OCI-LY3 (cell line): ENCODE measurements at regions not wholly inside any gene's neighbourhood (a gene's known extent, or its start where the extent isn't known, plus 50 kb on each side); places are given as distances from the start of the nearest gene placed in this dataset.

Experiments used
- H2AFZ ChIP-seq: fragments of 200-600, 300-600 bp; shearing (Covaris generic); 2 replicates; pipeline ENCODE4 v1.6.0; 2014; ENCODE audit warnings: antibody characterized with exemption, low read depth, low read length
- H3K27ac ChIP-seq: fragments of 200-600, 300-600 bp; sonication (generic); 2 replicates; pipeline ENCODE4 v1.5.1; 2014; ENCODE audit warnings: mild to moderate bottlenecking, low read length, moderate library complexity, mixed read lengths
- H3K27me3 ChIP-seq: fragments of 200-600, 300-600 bp; sonication (generic); 2 replicates; pipeline ENCODE4 v1.6.1; 2014; ENCODE audit warnings: low read depth, low read length, mixed read lengths
- H3K36me3 ChIP-seq: fragments of 200-600, 300-600 bp; sonication (generic); replicated peaks from 2 replicates; pipeline ENCODE3; 2014; ENCODE audit warnings: low read depth, low read length, mixed read lengths
- H3K4me1 ChIP-seq: fragments of 300-600, 200-600 bp; sonication (generic); 2 replicates; pipeline ENCODE4 v1.6.1; 2014; ENCODE audit warnings: low read length, mixed read lengths
- H3K4me2 ChIP-seq: fragments of 200-600, 300-600 bp; sonication (generic); 2 replicates; pipeline ENCODE4 v1.6.1; 2014; ENCODE audit warnings: low read length, mixed read lengths
- H3K4me3 ChIP-seq: fragments of 300-600, 200-600 bp; sonication (generic); 2 replicates; pipeline ENCODE4 v1.5.1; 2014; ENCODE audit warnings: antibody characterized with exemption, mild to moderate bottlenecking, low read length, moderate library complexity
- H3K79me2 ChIP-seq: fragments of 300-600, 200-600 bp; shearing (Covaris generic); 2 replicates; pipeline ENCODE4 v1.6.1; 2014; ENCODE audit warnings: mild to moderate bottlenecking, low read length, mixed read lengths
- H3K9ac ChIP-seq: fragments of 300-600, 200-600 bp; shearing (Covaris generic); 2 replicates; pipeline ENCODE4 v1.6.0; 2014; ENCODE audit warnings: mild to moderate bottlenecking, low read length, moderate library complexity
- H3K9me3 ChIP-seq: fragments of 200-600, 300-600 bp; shearing (Covaris generic); 2 replicates; pipeline ENCODE4 v1.6.1; 2014; ENCODE audit warnings: low read length, mixed read lengths; ENCODE audit not compliant: insufficient read depth
- H4K20me1 ChIP-seq: fragments of 200-600, 300-600 bp; sonication (generic); 2 replicates; pipeline ENCODE4 v1.6.1; 2016; ENCODE audit warnings: low read length, mixed read lengths; ENCODE audit not compliant: insufficient read depth
- EZH2phosphoT487 ChIP-seq: fragments of 200-600 bp; shearing (Covaris generic); IDR thresholded peaks from 2 replicates; pipeline ENCODE4 v1.6.1; 2018; ENCODE audit warnings: antibody characterized with exemption, mixed run types, low read depth
- TF ChIP-seq, protein P1 (sequence below): fragments of 200-600, 300-600 bp; sonication (generic); IDR thresholded peaks from 2 replicates; pipeline ENCODE4 v1.5.1; 2014; ENCODE audit warnings: antibody characterized with exemption, low read length, low read depth

- no peak overlapping the region for H3K4me3 ChIP-seq
- no peaks in the 10 kb centered on the region for H3K9me3 ChIP-seq
- H3K27ac ChIP-seq = no peak overlapping the region
- no peaks in the 10 kb centered on the region for H3K4me1 ChIP-seq
- H3K27me3 ChIP-seq = peaks cover 57% of the 10 kb centered on the region
- no peak overlapping the region for H3K9ac ChIP-seq
- H3K4me2 ChIP-seq = no peak overlapping the region
- no peaks in the 10 kb centered on the region for H3K79me2 ChIP-seq
- no peak overlapping the region for H2AFZ ChIP-seq
- no peak for TF ChIP-seq EZH2phosphoT487
- TF ChIP-seq, protein P1, sequence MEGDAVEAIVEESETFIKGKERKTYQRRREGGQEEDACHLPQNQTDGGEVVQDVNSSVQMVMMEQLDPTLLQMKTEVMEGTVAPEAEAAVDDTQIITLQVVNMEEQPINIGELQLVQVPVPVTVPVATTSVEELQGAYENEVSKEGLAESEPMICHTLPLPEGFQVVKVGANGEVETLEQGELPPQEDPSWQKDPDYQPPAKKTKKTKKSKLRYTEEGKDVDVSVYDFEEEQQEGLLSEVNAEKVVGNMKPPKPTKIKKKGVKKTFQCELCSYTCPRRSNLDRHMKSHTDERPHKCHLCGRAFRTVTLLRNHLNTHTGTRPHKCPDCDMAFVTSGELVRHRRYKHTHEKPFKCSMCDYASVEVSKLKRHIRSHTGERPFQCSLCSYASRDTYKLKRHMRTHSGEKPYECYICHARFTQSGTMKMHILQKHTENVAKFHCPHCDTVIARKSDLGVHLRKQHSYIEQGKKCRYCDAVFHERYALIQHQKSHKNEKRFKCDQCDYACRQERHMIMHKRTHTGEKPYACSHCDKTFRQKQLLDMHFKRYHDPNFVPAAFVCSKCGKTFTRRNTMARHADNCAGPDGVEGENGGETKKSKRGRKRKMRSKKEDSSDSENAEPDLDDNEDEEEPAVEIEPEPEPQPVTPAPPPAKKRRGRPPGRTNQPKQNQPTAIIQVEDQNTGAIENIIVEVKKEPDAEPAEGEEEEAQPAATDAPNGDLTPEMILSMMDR = no peak
- no peaks in the 10 kb centered on the region for H4K20me1 ChIP-seq
- H3K36me3 ChIP-seq = no peaks in the 10 kb centered on the region
Measured at GRCh38 chr3:72465853-72466252, 382.4 kb downstream of the SHQ1 start.

- Histone ChIP-seq H3K9me3 (no peaks in the 10 kb centered on the region), H2AFZ (no peak overlapping the region), H4K20me1 (no peaks in the 10 kb centered on the region), H3K4me3 (no peak overlapping the region), H3K4me2 (no peak overlapping the region), H3K79me2 (no peaks in the 10 kb centered on the region), H3K27me3 (peaks cover 72% of the 10 kb centered on the region), H3K36me3 (no peaks in the 10 kb centered on the region), H3K27ac (no peak overlapping the region), H3K4me1 (no peaks in the 10 kb centered on the region), H3K9ac (no peak overlapping the region)
- TF ChIP-seq, protein P1 = no peak
- no peak for TF ChIP-seq EZH2phosphoT487
Measured at GRCh38 chr3:72463083-72463482, 385.2 kb downstream of the SHQ1 start.

- H3K4me2 ChIP-seq = no peak overlapping the region
- no peaks in the 10 kb centered on the region for H3K79me2 ChIP-seq
- TF ChIP-seq, protein P1 = no peak
- TF ChIP-seq EZH2phosphoT487 = no peak
- no peaks in the 10 kb centered on the region for H3K9me3 ChIP-seq
- no peak overlapping the region for H3K27ac ChIP-seq
- no peak overlapping the region for H2AFZ ChIP-seq
- H3K4me3 ChIP-seq = no peak overlapping the region
- no peaks in the 10 kb centered on the region for H4K20me1 ChIP-seq
- peaks cover 69% of the 10 kb centered on the region for H3K27me3 ChIP-seq
- no peaks in the 10 kb centered on the region for H3K4me1 ChIP-seq
- H3K36me3 ChIP-seq = no peaks in the 10 kb centered on the region
- no peak overlapping the region for H3K9ac ChIP-seq
Measured at GRCh38 chr3:72462595-72463011, 385.6 kb downstream of the SHQ1 start.

GRCh38 chr3:72461787-72462186 is 386.5 kb downstream of the SHQ1 start:
- no peak for TF ChIP-seq EZH2phosphoT487
- TF ChIP-seq, protein P1 = no peak
- Histone ChIP-seq H3K9me3 (no peaks in the 10 kb centered on the region), H3K36me3 (no peaks in the 10 kb centered on the region), H3K4me1 (no peaks in the 10 kb centered on the region), H2AFZ (no peak overlapping the region), H3K27me3 (peaks cover 63% of the 10 kb centered on the region), H3K4me2 (no peak overlapping the region), H3K4me3 (no peak overlapping the region), H4K20me1 (no peaks in the 10 kb centered on the region), H3K27ac (no peak overlapping the region), H3K79me2 (no peaks in the 10 kb centered on the region), H3K9ac (no peak overlapping the region)
